T-helper 2 cell treated with Interferon-gamma antibody and Interleukin-4, amounts not matched to agents 5 μg/mL and 100 μg/mL, for 36 hours (primary cell): ENCODE measurements at regions not wholly inside any gene's neighbourhood (a gene's known extent, or its start where the extent isn't known, plus 50 kb on each side); places are given as distances from the start of the nearest gene placed in this dataset.

Source experiments
- DNase-seq: peaks from one replicate; pipeline ENCODE4 v3.0.0; 2021; ENCODE audit warnings: low spot score
- H3K27ac Mint-ChIP-seq: one replicate; pipeline ENCODE4 v1.8.0; 2021; ENCODE audit warnings: mild to moderate bottlenecking, mixed read lengths
- H3K27me3 Mint-ChIP-seq: one replicate; pipeline ENCODE4 v1.8.0; 2021; ENCODE audit warnings: low read depth, mixed read lengths
- H3K36me3 Mint-ChIP-seq: one replicate; pipeline ENCODE4 v1.8.0; 2021; ENCODE audit warnings: low read depth, mixed read lengths
- H3K4me1 Mint-ChIP-seq: one replicate; pipeline ENCODE4 v1.8.0; 2021; ENCODE audit warnings: low read depth, mixed read lengths
- H3K4me3 Mint-ChIP-seq: one replicate; pipeline ENCODE4 v1.8.0; 2022; ENCODE audit warnings: mild to moderate bottlenecking, moderate library complexity, mixed read lengths
- H3K9me3 Mint-ChIP-seq: one replicate; pipeline ENCODE4 v1.8.0; 2021; ENCODE audit warnings: mixed read lengths

GRCh38 chr2:58727981-58728656 lies 487.0 kb upstream of the FANCL start:
- no peaks in the 10 kb centered on the region for H3K36me3 Mint-ChIP-seq
- no peak overlapping the region for H3K4me3 Mint-ChIP-seq
- H3K9me3 Mint-ChIP-seq: no peaks in the 10 kb centered on the region
- H3K4me1 Mint-ChIP-seq: no peaks in the 10 kb centered on the region
- H3K27ac Mint-ChIP-seq: no peak overlapping the region
- DNase-seq: no peak
- H3K27me3 Mint-ChIP-seq: peaks cover 10% of the 10 kb centered on the region

GRCh38 chr2:58721912-58722591 lies 480.9 kb upstream of the FANCL start:
- H3K4me1 Mint-ChIP-seq: no peaks in the 10 kb centered on the region
- no peaks in the 10 kb centered on the region for H3K27me3 Mint-ChIP-seq
- DNase-seq: no peak
- H3K9me3 Mint-ChIP-seq: no peaks in the 10 kb centered on the region
- no peak overlapping the region for H3K4me3 Mint-ChIP-seq
- no peaks in the 10 kb centered on the region for H3K36me3 Mint-ChIP-seq
- no peak overlapping the region for H3K27ac Mint-ChIP-seq

DNA sequence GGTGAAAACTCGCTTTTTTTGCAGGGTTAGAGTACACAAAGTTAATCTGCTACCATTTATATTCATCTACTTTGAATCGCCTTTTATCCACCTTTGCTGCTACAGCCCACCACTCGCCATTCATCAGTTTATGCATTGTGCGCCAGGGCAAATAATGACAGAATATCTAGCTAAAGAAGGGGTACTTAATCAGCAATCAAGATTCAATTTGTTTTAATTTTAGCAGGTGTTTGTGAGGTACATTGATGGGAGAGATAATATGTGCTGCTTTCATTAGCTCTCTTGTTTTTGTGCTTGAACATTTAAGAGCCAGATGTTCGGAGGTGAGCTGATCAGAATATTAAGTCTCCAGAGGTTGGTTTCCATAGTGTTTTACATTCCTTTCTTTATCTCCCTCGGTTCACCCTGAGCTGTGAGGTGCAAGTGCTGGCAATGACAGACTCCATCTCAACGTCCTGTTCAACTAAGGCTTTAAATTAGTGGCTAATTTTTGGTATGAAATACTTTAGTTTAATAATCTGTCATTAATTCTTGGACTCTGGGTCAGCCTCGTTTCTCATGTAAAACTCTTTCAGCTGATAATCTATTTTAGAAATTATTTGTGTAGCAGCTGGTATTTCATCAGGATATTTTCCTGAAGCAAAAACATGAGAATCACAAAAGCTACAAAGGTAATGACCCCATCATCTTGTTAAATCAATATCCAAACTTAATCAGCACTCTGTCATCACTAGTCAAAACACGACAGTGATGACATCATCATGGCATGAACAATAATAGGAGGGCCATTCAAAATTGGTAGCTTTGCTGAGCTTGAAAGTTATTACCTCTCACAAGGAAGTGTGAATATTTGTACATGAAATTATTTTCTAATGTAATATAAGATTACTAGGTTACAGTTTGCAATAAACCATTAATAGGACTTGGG lies 479.9 kb upstream of the FANCL start:
- no peak overlapping the region for H3K4me3 Mint-ChIP-seq
- DNase-seq: no peak
- H3K9me3 Mint-ChIP-seq: no peaks in the 10 kb centered on the region
- no peaks in the 10 kb centered on the region for H3K27me3 Mint-ChIP-seq
- H3K4me1 Mint-ChIP-seq: no peaks in the 10 kb centered on the region
- H3K36me3 Mint-ChIP-seq: no peaks in the 10 kb centered on the region
- H3K27ac Mint-ChIP-seq: no peak overlapping the region

DNA sequence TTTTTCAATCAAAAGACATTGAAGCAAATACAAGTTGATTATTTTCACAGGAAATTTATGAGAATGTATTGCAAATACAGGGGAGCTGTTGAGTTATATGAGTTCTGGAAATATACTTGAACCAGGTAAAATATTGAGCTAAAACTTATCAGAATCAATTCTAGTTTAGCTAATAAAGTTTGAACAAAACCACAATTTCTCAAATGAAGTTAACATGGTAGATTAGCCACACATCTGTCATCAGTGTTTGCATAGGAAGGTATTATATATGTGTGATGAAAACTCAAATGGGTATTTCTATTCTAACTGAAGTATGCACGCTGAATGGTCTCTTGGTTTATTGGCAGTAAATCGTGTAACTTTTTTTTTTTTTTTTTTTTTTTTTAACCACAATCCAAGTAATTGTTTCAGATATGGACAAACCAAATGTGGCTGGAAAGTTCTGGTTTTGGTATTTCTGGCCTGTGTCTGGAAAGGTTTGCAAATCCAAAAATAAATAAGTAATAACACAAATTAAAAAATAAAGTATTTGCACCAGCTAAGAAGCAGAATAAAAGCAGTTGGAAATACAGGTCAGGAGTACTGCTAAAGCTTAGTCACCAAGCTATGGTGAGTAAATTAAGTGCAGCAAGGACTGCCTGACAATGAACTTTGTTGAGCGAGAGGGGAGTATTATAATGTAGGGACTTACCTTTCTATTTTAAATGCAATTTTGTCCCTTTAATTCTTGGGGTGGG lies 479.1 kb upstream of the FANCL start:
- Mint-ChIP-seq H3K27me3 (no peaks in the 10 kb centered on the region), H3K4me1 (no peaks in the 10 kb centered on the region), H3K4me3 (no peak overlapping the region), H3K9me3 (no peaks in the 10 kb centered on the region), H3K27ac (no peak overlapping the region), H3K36me3 (no peaks in the 10 kb centered on the region)
- DNase-seq: no peak

GRCh38 chr2:58715344-58715743 lies 474.2 kb upstream of the FANCL start:
- Mint-ChIP-seq H3K36me3 (no peaks in the 10 kb centered on the region), H3K9me3 (no peaks in the 10 kb centered on the region), H3K4me1 (no peaks in the 10 kb centered on the region), H3K27me3 (no peaks in the 10 kb centered on the region), H3K4me3 (no peak overlapping the region), H3K27ac (no peak overlapping the region)
- no peak for DNase-seq

DNA sequence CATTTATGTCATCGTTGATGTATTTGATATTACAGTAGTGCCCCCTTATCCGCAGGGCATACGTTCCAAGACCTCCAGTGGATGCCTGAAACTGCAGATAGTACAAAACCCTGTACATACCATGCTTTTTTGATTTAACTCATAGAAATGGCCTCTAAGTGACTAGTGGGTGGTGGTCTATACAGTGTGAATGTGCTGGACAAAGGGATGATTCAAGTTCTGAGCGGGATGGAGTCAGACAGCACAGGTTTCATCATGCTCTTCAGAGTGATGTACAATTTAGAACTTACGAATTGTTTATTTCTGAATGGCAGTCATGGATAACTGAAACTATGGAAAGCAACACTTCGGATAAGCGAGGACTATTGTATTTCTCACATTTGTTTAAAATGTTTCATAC lies 473.1 kb upstream of the FANCL start:
- Mint-ChIP-seq H3K27me3 (peaks cover 3% of the 10 kb centered on the region), H3K4me1 (no peaks in the 10 kb centered on the region), H3K9me3 (no peaks in the 10 kb centered on the region)

GRCh38 chr2:58710795-58711279 lies 469.7 kb upstream of the FANCL start:
- Mint-ChIP-seq H3K4me3 (no peak overlapping the region), H3K4me1 (no peaks in the 10 kb centered on the region), H3K27me3 (peaks cover 3% of the 10 kb centered on the region), H3K36me3 (no peaks in the 10 kb centered on the region), H3K9me3 (no peaks in the 10 kb centered on the region), H3K27ac (no peak overlapping the region)
- no peak for DNase-seq

More for the DNA sequence above, 473.1 kb upstream of the FANCL start:
- Mint-ChIP-seq H3K27ac (no peak overlapping the region), H3K4me3 (no peak overlapping the region), H3K36me3 (no peaks in the 10 kb centered on the region)
- no peak for DNase-seq

DNA sequence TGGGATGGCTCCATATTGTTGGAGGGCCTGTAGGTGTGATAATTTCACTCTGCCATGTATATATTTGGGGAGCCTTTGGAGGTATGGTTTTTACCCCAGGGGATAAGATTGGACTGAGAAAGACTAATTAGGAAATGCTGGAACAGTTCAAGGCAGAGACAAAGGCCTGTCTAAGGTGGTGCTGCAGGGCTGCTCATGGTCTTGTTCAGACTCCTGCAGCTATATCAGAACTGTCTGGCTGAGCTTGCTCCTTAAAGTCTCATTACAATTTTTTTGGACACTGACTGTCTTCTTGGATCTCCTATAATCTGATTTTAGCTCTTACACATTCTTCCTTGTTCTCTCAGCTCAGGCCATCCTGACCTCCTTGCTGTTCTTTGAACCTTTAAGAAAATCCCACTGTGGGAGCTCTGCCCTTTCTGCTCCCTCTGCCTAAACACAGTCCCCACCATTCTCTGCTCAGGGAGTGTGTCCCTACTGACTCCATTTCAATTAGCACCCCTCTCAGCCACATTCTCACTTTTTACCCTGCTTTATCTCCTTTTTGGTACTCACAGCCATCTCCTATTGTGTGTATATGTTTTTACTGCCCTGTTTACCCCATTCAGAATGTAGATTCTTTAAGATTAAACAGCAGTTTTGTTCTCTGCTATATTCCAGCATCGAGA lies 468.7 kb upstream of the FANCL start:
- Mint-ChIP-seq H3K27ac (no peak overlapping the region), H3K4me1 (no peaks in the 10 kb centered on the region), H3K4me3 (no peak overlapping the region), H3K27me3 (peaks cover 3% of the 10 kb centered on the region), H3K9me3 (no peaks in the 10 kb centered on the region), H3K36me3 (no peaks in the 10 kb centered on the region)
- DNase-seq: no peak

DNA sequence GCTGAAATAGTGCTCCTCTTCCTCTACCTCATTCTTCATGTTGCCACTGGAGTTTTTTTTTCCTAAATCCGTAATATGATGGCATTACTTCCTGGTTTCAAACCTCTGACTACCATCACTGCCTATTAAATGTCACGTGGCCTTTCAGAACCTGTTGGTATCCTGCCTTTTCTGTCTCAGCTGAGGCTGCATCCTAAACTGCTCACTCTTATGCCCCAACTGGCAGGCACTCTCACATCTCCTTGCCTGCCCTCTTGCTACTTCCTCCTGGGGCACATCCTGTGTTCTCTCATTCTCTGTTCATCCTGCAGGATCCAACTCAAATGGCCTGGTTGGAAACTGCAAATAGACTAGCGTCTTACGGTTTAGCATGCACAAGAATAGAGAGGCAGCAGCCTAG lies 468.1 kb upstream of the FANCL start:
- H3K36me3 Mint-ChIP-seq: no peaks in the 10 kb centered on the region
- peaks cover 3% of the 10 kb centered on the region for H3K27me3 Mint-ChIP-seq
- no peak for DNase-seq
- no peaks in the 10 kb centered on the region for H3K4me1 Mint-ChIP-seq
- H3K4me3 Mint-ChIP-seq: no peak overlapping the region
- no peak overlapping the region for H3K27ac Mint-ChIP-seq
- H3K9me3 Mint-ChIP-seq: no peaks in the 10 kb centered on the region

DNA sequence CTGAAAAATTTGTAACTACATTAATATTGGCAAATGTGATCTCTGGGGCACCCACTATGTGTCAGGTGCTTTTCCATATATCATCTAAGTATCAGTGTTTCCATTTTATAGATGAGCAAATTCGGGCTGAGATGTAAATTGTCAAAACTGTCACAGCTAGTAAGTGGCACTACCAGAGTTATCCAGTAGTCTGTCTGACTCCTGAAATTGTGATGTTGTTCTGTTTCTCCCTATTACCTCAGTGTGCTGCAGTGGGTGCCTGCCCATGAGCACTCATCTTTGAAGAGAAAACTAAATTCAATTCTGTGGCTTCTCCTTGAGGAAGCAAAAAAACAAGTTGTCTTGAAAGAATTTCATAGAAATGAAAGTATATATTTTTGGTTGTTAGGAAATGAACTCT lies 467.4 kb upstream of the FANCL start:
- no peaks in the 10 kb centered on the region for H3K4me1 Mint-ChIP-seq
- no peak overlapping the region for H3K27ac Mint-ChIP-seq
- H3K9me3 Mint-ChIP-seq: no peaks in the 10 kb centered on the region
- DNase-seq: no peak
- H3K36me3 Mint-ChIP-seq: no peaks in the 10 kb centered on the region
- H3K27me3 Mint-ChIP-seq: peaks cover 3% of the 10 kb centered on the region
- no peak overlapping the region for H3K4me3 Mint-ChIP-seq

GRCh38 chr2:58702302-58702885 lies 461.3 kb upstream of the FANCL start:
- no peak for DNase-seq
- peaks cover 2% of the 10 kb centered on the region for H3K4me1 Mint-ChIP-seq
- H3K27ac Mint-ChIP-seq: no peak overlapping the region
- no peaks in the 10 kb centered on the region for H3K9me3 Mint-ChIP-seq
- H3K4me3 Mint-ChIP-seq: no peak overlapping the region
- no peaks in the 10 kb centered on the region for H3K27me3 Mint-ChIP-seq
- no peaks in the 10 kb centered on the region for H3K36me3 Mint-ChIP-seq

DNA sequence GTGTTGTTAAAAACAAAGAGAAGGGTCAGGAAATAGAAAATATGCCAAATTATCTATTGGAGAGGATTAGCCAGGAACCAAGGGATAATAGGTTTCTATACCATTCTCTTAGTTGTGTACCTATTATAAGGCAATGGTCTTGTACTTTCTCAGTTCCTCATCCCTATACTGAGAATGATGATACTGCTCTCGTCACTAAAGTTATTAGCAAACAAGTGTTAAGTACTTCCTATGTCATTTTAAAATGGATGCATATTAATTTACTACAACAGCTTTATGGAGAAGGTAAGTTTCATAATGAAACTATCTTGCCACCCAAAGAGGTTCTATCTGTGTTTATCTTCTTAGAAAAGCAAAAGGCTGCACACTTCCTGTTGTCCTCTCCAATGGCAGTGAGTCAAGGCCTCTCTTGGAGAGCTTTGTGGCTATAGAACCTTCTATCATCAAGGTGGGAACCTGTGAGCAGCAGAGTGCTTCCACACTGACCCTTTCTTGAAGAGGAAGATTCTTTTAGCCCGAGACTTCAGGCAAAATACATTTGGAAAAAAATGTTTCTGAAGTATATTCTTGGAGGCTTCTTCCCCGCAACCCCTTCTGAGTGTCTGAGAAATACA lies 460.7 kb upstream of the FANCL start:
- Mint-ChIP-seq H3K36me3 (no peaks in the 10 kb centered on the region), H3K9me3 (no peaks in the 10 kb centered on the region), H3K27ac (no peak overlapping the region), H3K4me3 (no peak overlapping the region), H3K4me1 (peaks cover 2% of the 10 kb centered on the region), H3K27me3 (no peaks in the 10 kb centered on the region)
- no peak for DNase-seq
